Mucosa of gallbladder (tissue), 1 donor: ENCODE measurements at regions not wholly inside any gene's neighbourhood (a gene's known extent, or its start where the extent isn't known, plus 50 kb on each side); places are given as distances from the start of the nearest gene placed in this dataset.
"Not testable (repeated sequence)": the region's sequence is repeated elsewhere in the genome, so short reads cannot be mapped to it uniquely, and the experiment has no call there.

Experiments
- DNase-seq: peaks from one replicate; pipeline ENCODE4 v3.0.0-alpha.2; 2020; ENCODE audit warnings: low spot score
- donor health status: DM: no; HTN: no; CAD: no.

DNA sequence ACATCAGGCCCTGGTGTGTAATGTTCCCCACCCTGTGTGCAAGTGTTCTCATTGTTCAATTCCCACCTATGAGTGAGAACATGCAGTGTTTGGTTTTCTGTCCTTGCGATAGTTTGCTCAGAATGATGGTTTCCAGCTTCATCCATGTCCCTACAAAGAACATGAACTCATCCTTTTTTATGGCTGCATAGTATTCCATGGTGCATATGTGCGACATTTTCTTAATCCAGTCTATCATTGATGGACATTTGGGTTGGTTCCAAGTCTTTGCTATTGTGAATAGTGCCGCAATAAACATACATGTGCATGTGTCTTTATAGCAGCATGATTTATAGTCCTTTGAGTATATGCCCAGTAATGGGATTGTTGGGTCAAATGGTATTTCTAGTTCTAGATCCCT lies 60.5 kb upstream of the PSME4 start:
- not testable (repeated sequence) for DNase-seq

DNA sequence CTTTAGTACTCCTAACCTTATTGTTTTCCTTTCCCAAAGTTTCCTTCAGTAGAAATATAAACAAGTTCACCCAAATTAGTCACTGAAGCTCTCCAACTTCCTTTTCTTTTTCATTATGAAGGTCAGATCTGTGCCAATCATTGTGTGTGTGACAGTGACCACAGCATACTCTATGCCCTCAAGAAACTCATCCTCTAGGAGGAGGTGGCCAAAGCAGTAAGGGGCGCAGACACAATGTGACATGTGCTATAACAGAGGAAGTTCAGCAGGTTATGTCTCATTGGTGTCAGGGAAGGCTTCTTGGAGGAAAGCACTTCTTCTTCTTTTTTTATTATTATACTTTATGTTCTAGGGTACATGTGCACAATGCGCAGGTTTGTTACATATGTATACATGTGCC lies 60.0 kb upstream of the PSME4 start:
- no peak for DNase-seq

DNA sequence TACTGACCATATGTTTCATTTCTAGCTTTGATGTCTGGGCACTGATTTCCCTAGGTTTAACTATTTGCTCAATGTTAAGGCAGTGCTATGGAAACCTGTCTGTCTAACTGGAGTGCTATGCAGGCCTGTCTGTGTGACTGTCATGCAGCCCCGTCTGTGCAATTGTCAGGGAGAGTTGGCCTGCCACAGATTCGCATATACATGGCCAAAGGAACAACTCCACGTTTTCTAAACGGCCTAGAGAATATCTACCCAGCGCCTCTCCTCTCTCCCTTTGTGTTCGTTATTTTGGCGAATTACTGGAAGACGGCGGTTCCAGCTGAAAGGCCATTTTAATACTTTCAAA lies 59.6 kb upstream of the PSME4 start:
- DNase-seq = no peak

DNA sequence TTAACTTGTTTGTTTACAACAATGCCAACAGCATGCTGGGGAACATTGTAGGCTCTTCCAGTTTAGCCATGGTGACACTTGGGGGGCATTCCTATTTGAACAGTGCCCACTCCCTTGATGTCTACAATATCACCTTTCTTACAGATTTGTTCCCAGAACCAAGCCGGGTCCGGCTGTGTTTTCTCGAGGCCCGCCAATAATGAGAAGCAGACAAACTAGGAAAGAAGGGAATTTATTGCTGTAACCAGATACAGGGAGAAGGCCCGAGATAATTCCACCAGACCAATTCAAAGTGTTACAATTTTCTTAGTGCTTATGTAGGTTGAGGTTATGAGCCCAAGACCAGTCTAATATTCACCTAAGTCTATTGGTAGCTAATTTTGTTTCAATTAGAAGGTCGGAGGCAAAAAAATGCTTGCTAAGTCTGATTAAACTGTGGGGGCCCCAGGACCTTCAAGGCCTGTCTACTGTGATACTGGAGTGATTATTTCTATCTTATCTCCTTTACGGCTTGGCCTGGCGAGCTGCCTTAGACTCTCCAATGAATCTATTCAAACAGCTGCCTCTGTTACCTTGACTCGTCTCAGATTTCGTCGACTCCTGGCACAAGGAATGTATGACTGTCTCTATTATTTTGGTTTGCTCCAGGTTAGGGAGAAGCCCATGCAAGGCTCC lies 59.1 kb upstream of the PSME4 start:
- no peak for DNase-seq

DNA sequence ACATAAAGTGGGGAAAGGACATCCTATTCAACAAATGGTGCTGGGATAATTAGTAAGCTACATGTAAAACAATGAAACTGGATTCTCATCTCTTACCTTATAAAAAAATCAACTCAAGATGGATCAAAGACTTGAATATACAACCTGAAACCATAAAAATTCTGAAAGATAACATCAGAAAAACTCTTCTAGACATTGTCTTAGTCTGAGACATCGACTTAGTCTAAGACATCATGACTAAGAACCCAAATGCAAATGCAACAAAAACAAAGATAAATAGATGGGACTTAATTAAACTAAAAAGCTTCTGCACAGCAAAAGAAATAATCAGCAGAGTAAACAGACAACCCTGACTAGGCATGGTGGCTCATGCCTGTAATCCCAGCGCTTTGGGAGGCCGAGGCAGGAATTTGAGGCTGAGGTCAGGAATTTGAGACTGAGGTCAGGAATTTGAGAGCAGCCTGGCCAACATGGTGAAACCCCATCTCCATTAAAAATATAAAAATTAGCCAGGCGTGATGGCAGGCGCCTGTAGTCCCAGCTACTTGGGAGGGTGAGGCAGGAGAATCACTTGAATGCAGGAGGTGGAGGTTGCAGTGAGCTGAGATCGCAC lies 54.8 kb upstream of the PSME4 start:
- not testable (repeated sequence) for DNase-seq

DNA sequence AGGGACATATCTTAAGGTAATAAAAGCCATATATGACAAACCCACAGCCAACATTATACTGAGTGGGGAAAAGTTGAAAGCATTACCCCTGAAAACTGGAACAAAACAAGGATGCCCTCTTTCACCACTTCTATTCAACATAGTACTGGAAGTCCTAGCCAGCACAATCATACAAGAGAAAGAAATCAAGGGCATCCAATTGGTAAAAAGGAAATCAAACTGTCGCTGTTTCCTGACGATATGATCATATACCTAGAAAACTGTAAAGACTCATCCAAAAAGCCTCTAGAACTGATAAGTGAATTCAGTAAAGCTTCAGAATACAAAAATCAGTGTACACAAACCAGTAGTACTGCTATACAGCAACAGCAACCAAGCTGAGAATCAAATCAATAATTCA lies 53.8 kb upstream of the PSME4 start:
- DNase-seq = no peak

DNA sequence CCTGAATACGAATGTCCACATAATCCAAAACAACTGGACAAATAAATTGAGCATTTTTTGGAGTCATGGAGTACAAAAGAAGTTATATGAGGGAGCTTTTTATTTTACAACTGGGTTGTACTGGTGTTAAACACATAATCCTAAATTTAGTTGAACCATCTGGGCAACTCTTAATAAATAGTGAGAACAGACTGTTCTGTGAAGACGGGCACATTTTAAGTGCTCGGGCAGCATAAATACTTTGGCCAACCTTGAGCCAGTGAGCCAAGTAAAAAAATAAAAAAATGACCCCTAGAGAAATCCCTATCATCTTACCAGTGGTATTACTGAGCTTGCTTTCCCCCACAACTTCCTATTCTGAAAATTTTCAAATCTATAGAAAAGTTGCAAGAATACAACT lies 50.9 kb upstream of the PSME4 start:
- DNase-seq = no peak

DNA sequence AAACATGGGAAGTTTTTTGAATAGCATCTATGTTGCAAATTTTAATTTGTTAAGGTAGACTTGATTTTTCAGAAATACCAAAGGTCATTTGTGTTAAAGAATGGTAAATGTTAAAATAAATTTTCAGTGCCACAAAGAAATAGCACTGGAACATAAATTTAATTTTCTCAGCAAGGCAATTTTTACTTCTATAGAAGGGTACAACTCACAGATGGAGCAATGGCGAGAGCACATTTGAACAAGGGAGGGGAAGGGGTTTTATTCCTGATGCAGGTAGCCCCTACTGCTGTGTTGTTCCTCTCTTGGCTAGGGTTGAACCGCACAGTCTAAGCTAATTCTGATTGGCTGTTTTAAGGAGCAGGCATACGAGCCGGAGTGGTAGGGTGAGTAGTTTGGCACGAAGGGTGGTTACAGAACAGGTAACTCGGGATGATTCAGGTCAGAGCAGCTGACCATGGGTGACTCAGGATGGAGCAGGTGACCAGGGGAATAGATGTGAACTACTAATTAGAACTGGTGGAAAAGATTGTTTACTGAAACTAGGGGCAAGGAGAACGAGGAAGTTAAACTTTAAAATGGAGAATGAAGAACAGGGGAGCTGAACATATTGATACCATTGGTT lies 50.1 kb upstream of the PSME4 start:
- DNase-seq = no peak
